Hepatocyte (in vitro differentiated cells): ENCODE measurements at regions not wholly inside any gene's neighbourhood (a gene's known extent, or its start where the extent isn't known, plus 50 kb on each side); places are given as distances from the start of the nearest gene placed in this dataset.

Experiments used
- DNase-seq: peaks from one replicate; pipeline ENCODE4 v3.0.0-alpha.2; 2016; ENCODE audit warnings: low spot score
- H2AFZ ChIP-seq: fragments of 200-600 bp; sonication (generic); 2 replicates; pipeline ENCODE4 v1.6.0; 2016; ENCODE audit warnings: antibody characterized with exemption, mild to moderate bottlenecking
- H3K27ac ChIP-seq: fragments of 200-600 bp; sonication (generic); 2 replicates; pipeline ENCODE4 v1.5.1; 2016; ENCODE audit warnings: mild to moderate bottlenecking
- H3K27me3 ChIP-seq: fragments of 200-600 bp; sonication (generic); 2 replicates; pipeline ENCODE4 v1.6.1; 2016
- H3K36me3 ChIP-seq: fragments of 200-600 bp; sonication (generic); replicated peaks from 2 replicates; pipeline ENCODE4 v1.5.1; 2016; ENCODE audit warnings: low read depth; ENCODE audit not compliant: insufficient read depth
- H3K4me1 ChIP-seq: fragments of 200-600 bp; sonication (generic); 2 replicates; pipeline ENCODE4 v1.5.1; 2016; ENCODE audit warnings: mild to moderate bottlenecking, moderate library complexity; ENCODE audit not compliant: insufficient read depth
- H3K4me2 ChIP-seq: fragments of 200-600 bp; sonication (generic); 2 replicates; pipeline ENCODE4 v1.6.0; 2016
- H3K4me3 ChIP-seq: fragments of 200-600 bp; sonication (generic); 2 replicates; pipeline ENCODE4 v1.5.1; 2016; ENCODE audit warnings: mild to moderate bottlenecking
- H3K79me2 ChIP-seq: fragments of 200-600 bp; sonication (generic); 2 replicates; pipeline ENCODE4 v1.6.0; 2017; ENCODE audit warnings: mild to moderate bottlenecking
- H3K9me2 ChIP-seq: fragments of 200-600 bp; sonication (generic); replicated peaks from 2 replicates; pipeline ENCODE4 v1.6.0; 2017; ENCODE audit warnings: mild to moderate bottlenecking; ENCODE audit not compliant: insufficient read depth
- H3K9me3 ChIP-seq: fragments of 200-600 bp; sonication (generic); 2 replicates; pipeline ENCODE4 v1.5.1; 2016; ENCODE audit warnings: low read depth, mild to moderate bottlenecking
- H4K20me1 ChIP-seq: fragments of 200-600 bp; sonication (generic); 2 replicates; pipeline ENCODE4 v1.6.0; 2016; ENCODE audit warnings: mild to moderate bottlenecking; ENCODE audit not compliant: insufficient read depth, poor library complexity, severe bottlenecking
- EZH2 ChIP-seq: fragments of 200-600 bp; sonication (generic); IDR thresholded peaks from 2 replicates; pipeline ENCODE4 v1.6.1; 2016; ENCODE audit warnings: antibody characterized with exemption, mild to moderate bottlenecking, borderline replicate concordance
- EZH2phosphoT487 ChIP-seq: fragments of 200-600 bp; sonication (generic); IDR thresholded peaks from one replicate; pipeline ENCODE4 v1.6.1; 2018; ENCODE audit warnings: antibody characterized with exemption, mild to moderate bottlenecking, low read depth, moderate library complexity; ENCODE audit not compliant: unreplicated experiment, severe bottlenecking
- WGBS: methylation state at CpG from one replicate; pipeline ENCODE4 v1.1.6; 2016; ENCODE audit warnings: low lambda C conversion rate; ENCODE audit errors: missing lambda C conversion rate; 5-methylcytosine and 5-hydroxymethylcytosine counted together
- TF ChIP-seq, protein P1 (sequence below): fragments of 200-600 bp; sonication (generic); IDR thresholded peaks from 2 replicates; pipeline ENCODE4 v1.5.1; 2016; ENCODE audit warnings: antibody characterized with exemption, mild to moderate bottlenecking; ENCODE audit not compliant: poor library complexity

DNA sequence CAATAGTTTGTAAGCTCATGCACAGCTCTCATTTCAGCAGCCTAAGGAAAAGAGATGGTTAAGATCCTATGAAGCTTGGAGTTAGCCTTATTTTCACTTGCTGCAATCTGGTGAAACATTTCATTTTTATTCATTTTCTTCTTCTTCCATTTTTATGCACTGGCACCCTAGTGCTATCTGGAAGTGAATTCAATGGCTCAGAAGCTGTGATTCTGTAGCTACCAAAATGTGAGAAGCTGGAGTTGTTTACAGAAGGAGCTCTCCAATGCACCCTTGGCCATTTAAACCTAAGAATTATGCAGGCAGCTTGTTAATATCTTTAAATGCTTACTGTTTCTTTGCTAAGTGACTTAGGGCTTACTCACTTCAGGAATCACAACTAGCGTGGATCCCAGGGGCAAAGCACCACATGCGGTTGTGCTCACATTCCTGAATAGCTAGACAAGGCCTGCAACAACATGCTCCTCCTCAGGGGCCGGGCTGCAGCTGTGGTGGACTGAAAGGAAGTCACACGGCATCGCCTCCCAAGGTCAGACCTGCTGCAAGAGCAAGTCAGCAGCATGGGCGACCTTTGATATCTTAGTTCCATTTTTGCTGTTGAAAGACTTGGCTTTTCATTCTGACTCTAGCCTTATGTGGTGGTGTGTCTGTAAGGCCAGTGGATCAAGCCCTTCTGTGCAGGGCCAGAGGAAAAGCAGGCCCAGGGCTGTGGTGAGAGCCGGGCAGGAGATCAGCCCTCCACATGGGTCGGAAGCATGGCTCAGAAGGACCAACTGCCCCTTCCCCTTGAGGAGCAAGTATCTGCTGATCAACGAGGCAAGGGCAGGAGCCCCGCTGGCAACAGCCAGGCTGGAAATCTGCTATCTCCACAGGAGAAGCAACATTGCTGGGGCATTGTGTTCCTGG, 91.9 kb upstream of the MBL2 start:
- Histone ChIP-seq H3K9me2 (no peaks in the 10 kb centered on the region), H3K4me3 (no peak overlapping the region), H3K4me1 (peaks cover 9% of the 10 kb centered on the region), H3K4me2 (no peak overlapping the region), H3K79me2 (no peaks in the 10 kb centered on the region), H4K20me1 (no peaks in the 10 kb centered on the region), H2AFZ (no peak overlapping the region), H3K36me3 (no peaks in the 10 kb centered on the region), H3K27me3 (no peaks in the 10 kb centered on the region), H3K9me3 (no peaks in the 10 kb centered on the region), H3K27ac (peak overlapping the region; percentile 81)
- TF ChIP-seq EZH2 (no peak), EZH2phosphoT487 (no peak)
- TF ChIP-seq, protein P1, sequence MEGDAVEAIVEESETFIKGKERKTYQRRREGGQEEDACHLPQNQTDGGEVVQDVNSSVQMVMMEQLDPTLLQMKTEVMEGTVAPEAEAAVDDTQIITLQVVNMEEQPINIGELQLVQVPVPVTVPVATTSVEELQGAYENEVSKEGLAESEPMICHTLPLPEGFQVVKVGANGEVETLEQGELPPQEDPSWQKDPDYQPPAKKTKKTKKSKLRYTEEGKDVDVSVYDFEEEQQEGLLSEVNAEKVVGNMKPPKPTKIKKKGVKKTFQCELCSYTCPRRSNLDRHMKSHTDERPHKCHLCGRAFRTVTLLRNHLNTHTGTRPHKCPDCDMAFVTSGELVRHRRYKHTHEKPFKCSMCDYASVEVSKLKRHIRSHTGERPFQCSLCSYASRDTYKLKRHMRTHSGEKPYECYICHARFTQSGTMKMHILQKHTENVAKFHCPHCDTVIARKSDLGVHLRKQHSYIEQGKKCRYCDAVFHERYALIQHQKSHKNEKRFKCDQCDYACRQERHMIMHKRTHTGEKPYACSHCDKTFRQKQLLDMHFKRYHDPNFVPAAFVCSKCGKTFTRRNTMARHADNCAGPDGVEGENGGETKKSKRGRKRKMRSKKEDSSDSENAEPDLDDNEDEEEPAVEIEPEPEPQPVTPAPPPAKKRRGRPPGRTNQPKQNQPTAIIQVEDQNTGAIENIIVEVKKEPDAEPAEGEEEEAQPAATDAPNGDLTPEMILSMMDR = no peak
- WGBS = 55% methylated on average over 10 of the region's 10 CpGs
- peak; percentile 83 for DNase-seq

DNA sequence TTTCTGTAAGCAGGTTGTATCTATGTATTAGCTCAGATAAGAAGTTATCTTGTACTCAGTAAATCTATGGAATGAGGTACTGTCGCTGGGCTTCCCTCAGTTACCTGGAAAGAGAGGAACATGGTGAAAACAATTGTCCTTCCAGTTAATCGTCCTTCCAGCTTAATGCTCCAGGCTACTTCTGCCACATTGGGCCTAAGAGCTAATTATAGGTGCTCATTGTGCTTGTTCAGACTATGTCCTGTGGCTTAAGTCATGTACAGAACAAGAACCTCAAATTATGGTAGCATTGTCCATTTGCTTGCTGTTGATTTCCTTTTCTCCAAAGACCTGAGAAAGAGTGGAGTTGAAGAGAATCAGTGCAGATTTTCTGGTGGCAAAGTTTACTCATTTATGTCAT, 86.1 kb upstream of the MBL2 start:
- WGBS = 38% methylated on average over 2 of the region's 2 CpGs
- no peak for DNase-seq
- H3K27me3 ChIP-seq = no peaks in the 10 kb centered on the region
- TF ChIP-seq EZH2phosphoT487 = no peak
- no peak for TF ChIP-seq EZH2
- TF ChIP-seq, protein P1 = no peak
- H2AFZ ChIP-seq = peak overlapping the region; percentile 14
- no peaks in the 10 kb centered on the region for H3K36me3 ChIP-seq
- no peaks in the 10 kb centered on the region for H3K79me2 ChIP-seq
- H3K4me3 ChIP-seq = no peak overlapping the region
- H4K20me1 ChIP-seq = no peaks in the 10 kb centered on the region
- peak overlapping the region; percentile 44 for H3K27ac ChIP-seq
- no peaks in the 10 kb centered on the region for H3K9me3 ChIP-seq
- peak overlapping the region; percentile 5 for H3K4me2 ChIP-seq
- H3K9me2 ChIP-seq = no peaks in the 10 kb centered on the region
- peaks cover 4% of the 10 kb centered on the region for H3K4me1 ChIP-seq

DNA sequence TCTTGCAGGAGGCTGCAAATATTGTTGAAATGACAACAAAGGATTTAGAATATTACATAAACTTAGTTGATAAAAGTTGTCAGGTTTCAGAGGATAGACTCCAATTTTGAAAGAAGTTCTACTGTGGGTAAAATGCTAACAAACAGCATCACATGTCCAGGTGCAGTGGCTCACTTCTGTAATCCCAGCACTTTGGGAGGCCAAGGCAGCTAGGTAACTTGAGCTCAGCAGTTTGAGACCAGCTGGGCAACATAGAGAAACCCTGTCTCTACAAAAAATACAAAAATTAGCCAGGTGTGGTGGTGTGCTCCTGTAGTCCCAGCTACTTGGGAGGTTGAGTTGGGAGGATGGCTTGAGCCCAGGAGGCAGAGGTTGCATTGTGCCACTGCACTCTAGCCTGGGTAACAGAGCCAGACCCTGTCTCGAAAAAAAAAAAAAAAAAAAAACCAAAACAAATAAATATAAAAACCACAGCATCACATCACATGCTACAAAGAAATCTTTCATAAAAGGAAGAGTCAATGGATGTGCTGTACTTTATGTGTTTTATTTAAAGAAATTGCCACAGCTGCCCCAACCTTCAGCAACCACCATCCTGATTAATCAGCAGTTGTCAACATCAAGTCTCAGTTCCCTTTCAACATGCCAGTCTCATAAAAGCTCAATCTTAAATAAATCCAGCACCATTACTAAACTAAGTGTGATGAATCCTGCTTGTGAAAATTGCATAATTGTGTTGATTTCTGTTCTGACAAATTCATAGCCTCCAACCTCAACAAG, 83.2 kb upstream of the MBL2 start:
- H2AFZ ChIP-seq = no peak overlapping the region
- H3K27me3 ChIP-seq = no peaks in the 10 kb centered on the region
- no peaks in the 10 kb centered on the region for H3K9me2 ChIP-seq
- H3K9me3 ChIP-seq = no peaks in the 10 kb centered on the region
- H3K4me1 ChIP-seq = peaks cover 4% of the 10 kb centered on the region
- no peak for DNase-seq
- TF ChIP-seq, protein P1 = no peak
- no peak for TF ChIP-seq EZH2
- TF ChIP-seq EZH2phosphoT487 = no peak
- no peak overlapping the region for H3K27ac ChIP-seq
- WGBS = 91% methylated on average over 1 of the region's 1 CpG
- no peak overlapping the region for H3K4me2 ChIP-seq
- no peaks in the 10 kb centered on the region for H3K36me3 ChIP-seq
- H4K20me1 ChIP-seq = no peaks in the 10 kb centered on the region
- no peaks in the 10 kb centered on the region for H3K79me2 ChIP-seq
- H3K4me3 ChIP-seq = no peak overlapping the region
